NCI-H146 treated with DMSO at 0.1 percent for 48 hours (cell line): ENCODE measurements at regions not wholly inside any gene's neighbourhood (a gene's known extent, or its start where the extent isn't known, plus 50 kb on each side); places are given as distances from the start of the nearest gene placed in this dataset.

Experiments used
- DNase-seq: peaks from one replicate; lab custom pipeline; 2025; ENCODE audit not compliant: unreplicated experiment; lab: John Stamatoyannopoulos, UW

GRCh38 chr17:15177343-15177742 is 87.8 kb downstream of the PMP22 start:
- no peak for DNase-seq

DNA sequence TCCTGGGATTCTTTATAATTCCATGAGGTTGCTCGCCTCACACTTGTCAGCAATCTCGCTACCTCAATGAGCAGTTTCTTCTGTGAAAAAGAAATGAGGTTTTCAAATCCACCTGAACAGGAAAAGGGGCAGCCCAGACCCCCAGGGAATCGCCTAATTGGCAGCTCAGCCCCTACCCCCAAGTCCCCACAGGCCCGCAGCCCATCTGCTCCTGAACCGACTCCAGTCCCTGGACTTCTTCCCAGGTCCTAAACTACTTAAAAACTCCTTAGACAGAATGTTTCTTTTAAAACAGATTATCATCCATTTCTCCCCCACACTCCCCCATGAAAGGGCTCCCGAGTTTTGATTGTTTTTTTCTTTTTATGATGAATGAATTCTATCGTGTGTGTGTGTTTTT is 89.8 kb downstream of the PMP22 start:
- DNase-seq: no peak

DNA sequence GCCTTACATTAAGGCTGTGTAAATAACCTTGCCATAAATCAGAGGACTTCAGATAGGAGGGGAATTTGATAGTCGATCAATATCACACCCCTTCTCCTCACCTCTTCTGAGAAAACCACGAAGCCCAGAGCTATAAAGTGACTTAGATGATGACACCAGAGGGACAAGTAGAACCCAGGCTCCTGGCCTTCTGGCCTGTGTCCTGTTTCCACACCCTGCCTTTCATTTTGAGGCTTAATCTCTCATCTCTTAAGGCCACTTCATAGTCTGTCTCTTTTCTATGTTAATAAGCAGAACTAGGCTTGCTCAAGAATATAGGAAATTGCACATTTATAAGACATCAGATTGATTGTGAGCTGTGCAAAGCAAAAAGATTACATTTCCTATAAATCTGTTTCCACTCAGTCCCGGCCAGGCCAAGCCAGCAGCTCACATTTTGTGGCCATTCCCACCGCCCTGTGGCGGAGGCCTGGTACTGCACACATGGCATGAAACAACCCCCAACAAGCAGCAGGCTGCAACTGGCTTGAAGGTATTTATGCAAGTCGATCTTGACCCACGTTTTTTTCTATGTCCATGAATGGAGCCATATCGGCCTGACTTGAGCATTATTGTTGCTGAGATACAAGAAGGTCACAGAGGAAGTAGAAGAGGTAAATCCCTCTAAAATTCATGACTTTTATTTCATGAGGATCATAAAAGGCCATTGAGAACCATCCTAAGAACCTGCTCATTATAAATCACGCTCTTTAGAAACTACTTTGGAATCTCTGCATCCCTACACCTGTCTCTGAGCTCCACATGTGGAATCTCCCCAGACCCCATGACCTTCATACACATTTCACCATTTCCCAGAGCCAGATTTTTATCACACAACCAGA is 93.7 kb downstream of the PMP22 start:
- no peak for DNase-seq

DNA sequence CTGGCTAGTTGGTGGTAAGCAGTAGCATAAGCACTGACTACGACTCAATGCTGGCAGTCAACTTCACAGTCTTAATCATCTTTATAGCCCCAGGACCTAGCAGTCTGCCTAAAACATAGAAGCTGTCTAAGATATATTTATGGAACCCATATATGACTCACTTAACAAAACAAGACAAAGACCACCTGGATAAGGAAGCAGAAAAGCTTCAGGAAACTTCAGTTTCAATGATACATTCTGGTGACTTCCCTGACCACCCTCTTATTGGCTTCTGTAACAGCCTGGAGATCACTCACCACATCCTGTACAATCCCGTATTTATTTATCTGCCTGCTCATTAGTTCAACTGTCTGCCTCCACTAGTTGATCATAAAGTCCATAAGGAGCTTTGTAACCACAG is 95.5 kb downstream of the PMP22 start:
- DNase-seq: no peak

GRCh38 chr17:15168379-15168778 is 96.7 kb downstream of the PMP22 start:
- DNase-seq: no peak

- no peak for DNase-seq
Observed at GRCh38 chr17:15161395-15161794, 103.7 kb downstream of the PMP22 start.

- no peak for DNase-seq
Observed at GRCh38 chr17:15157051-15157450, 108.1 kb downstream of the PMP22 start.

DNA sequence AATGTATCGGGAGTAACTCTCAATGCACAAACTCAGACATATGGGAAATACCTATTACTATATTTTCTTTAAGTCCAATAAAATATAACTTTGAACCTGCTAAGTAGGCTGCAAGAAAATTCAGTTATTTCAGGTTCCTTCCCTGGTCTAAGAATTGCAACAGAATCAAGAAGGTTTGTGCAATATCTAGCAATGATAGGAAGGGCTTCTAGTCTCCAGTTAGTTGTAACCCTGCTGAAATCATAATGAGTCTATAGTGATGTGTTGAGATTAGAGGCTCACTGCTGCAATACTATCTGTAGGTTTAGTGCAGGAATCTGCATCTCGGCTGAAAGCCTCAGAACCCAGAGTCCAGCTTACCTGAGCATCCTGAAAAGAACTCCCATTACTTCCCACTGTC is 110.5 kb downstream of the PMP22 start:
- no peak for DNase-seq

- DNase-seq: no peak
Observed at GRCh38 chr17:15145621-15146020, 119.5 kb downstream of the PMP22 start.

- no peak for DNase-seq
Observed at GRCh38 chr17:15143524-15143923, 121.6 kb downstream of the PMP22 start.

DNA sequence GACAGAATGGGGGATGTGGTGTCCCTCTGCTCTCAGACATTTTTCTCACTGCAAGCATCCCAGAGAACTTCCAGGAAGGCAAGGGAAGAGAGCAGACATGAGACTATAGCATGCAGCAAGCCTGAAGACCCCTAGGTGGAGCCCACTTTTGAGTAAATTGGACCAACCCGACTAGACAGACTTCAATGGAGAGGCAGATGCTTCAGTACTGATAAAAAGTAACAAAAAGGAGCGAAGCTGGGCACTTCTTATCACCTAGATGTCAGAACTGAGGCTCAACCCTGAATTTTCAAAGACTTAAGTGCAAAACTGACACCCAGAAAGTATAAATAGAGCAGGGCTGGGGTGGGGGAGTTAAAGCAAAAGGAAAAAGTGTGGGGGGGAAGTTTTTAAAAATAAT is 130.8 kb downstream of the PMP22 start:
- no peak for DNase-seq

DNA sequence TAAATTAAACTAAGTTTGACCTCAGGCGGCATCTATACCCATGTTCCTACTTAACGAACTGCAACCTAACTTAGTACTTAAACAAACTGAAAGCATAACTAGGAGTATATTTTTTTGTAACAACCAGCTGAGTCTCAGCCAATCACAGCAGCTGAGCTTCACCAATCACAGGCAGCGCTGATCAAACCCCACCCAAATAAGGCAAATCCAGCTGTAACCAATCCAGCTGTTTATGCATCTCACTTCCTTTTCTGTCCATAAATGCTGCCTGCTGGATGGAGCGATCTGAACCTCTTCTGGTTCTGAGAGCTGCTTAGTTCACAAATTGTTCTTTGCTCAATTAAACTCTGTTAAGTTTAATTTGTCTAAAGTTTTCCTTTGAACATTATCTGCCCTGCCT is 131.3 kb downstream of the PMP22 start:
- no peak for DNase-seq

GRCh38 chr17:15133143-15133542 is 132.0 kb downstream of the PMP22 start:
- DNase-seq: no peak

GRCh38 chr17:15130426-15130825 is 134.7 kb downstream of the PMP22 start:
- DNase-seq: no peak

- no peak for DNase-seq
Observed at GRCh38 chr17:15129986-15130385, 135.1 kb downstream of the PMP22 start.

- no peak for DNase-seq
Observed at GRCh38 chr17:15124746-15125145, 140.4 kb downstream of the PMP22 start.

DNA sequence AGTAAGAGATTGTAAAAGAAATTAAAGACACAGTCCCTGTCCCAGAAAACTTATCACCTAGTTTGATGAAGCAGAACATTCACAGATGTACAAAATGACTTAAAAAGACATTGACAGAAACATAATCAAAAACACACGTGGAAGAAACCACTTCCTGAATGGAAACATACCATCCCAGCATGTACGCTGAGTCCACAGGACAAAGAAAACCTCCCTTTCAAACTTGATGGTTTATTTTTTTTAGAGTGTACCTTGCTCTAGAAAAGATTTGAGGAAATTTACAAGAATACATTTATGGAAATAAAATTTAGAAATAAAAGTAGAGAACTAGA is 140.9 kb downstream of the PMP22 start:
- DNase-seq: no peak

- DNase-seq: no peak
Observed at GRCh38 chr17:15123593-15124263, 141.4 kb downstream of the PMP22 start.

DNA sequence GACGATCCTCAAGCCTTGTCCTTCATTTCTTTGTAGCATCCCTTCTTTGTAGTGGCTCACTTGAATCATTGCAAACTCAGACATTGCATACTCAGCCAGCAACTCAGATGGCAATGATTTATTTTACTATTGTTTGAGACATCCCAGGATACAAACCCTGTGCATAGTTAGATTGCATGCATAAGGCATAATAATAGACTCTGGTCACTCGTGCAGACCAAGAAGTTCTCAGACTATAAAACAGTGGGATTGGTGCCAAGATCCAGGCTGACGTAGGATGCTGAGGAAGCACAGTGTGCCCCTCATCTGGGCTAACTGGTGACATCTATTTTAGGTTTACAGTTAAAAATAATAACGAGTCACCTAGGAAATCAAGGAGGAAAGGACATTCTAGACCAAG is 142.3 kb downstream of the PMP22 start:
- DNase-seq: no peak

DNA sequence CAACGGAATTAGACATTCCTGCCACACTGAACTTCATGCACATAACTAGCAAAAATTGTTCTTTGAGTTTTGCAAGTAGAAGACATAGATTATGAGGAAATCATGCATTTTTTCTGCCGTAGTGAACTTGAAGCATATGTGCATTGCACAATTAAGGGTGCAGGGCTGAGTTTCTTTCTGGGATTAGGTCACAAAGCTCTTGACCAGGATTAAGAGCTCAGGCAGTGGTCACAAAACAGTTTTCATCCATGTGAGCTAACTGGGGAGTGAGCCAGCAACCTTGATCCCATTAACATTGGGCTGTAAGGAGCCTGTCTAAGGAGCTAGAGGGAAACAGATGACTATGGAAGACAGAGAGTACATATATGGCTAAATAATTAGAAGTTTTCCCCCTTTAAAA is 143.7 kb downstream of the PMP22 start:
- no peak for DNase-seq

- DNase-seq: no peak
Observed at GRCh38 chr17:15119968-15120367, 145.2 kb downstream of the PMP22 start.

DNA sequence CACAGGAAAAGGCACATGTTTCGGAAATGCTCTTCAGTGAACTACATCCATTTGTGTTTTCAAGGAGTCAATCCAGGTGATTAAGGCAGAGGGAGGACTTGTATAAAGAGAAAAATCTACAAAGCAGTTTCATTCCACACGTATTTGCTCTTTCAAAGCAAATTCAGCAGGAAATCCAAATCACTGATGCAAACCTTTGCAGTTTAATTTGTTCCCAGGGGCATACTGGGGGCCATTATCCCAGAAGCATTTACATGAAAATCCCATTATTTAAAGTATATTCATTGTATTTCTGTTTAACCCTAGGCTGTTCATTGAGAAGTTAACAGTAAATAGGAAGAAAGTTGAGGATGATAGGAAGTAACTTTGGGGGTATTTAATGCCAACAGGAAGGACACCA is 147.9 kb downstream of the PMP22 start:
- no peak for DNase-seq
